Mesenteric fat pad (tissue), 1 donor: ENCODE measurements at regions not wholly inside any gene's neighbourhood (a gene's known extent, or its start where the extent isn't known, plus 50 kb on each side); places are given as distances from the start of the nearest gene placed in this dataset.

ENCODE experiments used
- DNase-seq: peaks from one replicate; pipeline ENCODE4 v3.0.0-alpha.2; 2020; ENCODE audit warnings: low spot score
- donor health status: DM: yes; HTN: yes; CAD: no.

DNA sequence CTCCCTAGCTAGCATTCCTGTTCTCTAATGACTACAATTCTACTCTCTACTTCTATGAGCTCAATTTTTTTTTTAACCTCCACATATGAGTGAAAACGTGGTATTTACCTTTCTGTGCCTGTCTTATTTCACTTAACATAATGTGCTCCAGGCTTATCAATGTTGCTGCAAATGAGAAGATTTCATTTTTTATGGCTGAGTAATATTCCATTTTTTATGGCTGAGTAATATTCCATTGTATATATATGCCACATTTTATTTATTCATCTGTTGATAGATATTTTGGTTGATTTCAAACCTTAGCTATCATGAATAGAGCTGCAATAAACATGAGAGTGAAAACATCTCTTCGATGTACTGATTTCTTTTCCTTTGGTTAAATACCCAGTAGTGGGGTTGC lies 159.6 kb upstream of the TPK1 start:
- DNase-seq = no peak

- DNase-seq = no peak
Observed at GRCh38 chr7:144991041-144991440, 155.2 kb upstream of the TPK1 start.

GRCh38 chr7:144987686-144988085 lies 151.8 kb upstream of the TPK1 start:
- DNase-seq = no peak

DNA sequence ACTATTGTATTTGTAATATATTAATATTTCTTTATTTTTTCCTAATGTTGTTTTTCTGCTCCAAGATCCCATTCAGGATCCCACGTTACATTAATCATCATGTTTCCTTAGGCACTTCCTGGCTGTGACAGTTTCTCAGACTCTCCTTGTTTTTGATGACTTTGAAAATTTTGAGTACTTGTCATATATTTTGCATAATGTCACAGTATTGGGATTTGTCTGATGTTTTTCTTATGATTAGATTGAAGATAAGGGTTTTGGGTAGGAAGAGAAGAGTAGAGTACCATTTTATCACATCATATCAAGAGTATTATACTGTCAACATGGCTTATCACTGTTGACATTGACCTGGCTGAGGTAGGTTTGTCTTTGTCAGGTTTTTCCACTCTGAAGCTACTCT lies 146.3 kb upstream of the TPK1 start:
- no peak for DNase-seq

DNA sequence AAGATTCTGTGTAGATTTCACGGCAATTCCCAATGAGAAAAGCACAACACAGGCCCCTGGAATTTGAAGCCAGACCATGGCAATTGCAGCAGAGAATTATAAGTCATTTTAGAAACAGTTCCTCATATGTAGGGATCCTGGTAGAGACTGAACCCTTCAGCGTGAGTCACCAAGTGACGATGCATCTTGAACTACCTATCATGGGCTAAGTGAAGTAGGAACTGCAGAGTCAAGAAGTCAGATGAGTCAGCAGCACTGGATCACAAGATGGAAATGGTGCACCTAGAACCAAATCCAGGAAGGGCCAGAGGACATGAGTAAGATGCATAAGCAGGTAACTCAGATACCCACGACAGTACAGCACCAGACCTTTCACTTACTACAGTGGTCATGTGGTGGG lies 140.0 kb upstream of the TPK1 start:
- no peak for DNase-seq

GRCh38 chr7:144969787-144970186 lies 133.9 kb upstream of the TPK1 start:
- DNase-seq = no peak

GRCh38 chr7:144960763-144961162 lies 124.9 kb upstream of the TPK1 start:
- DNase-seq = no peak

- DNase-seq = no peak
Observed at GRCh38 chr7:144957998-144958397, 122.1 kb upstream of the TPK1 start.

DNA sequence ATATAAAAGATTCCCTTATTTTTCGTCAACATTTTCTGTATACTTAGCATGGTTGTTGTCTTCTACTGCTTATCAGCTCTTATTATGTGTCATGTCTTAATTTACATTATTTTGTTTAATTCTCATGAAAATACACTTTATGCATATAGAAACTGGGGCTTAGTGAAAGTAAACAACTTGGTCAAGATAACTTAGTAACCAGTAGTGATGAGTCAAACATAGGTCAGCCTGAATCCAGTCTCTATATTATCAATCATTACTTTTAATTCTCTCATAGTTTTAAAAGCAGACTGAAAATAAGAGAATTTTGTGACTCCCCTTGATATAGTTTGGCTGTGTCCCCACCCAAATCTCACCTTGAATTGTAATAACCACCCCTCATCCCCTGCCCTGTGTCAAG lies 119.6 kb upstream of the TPK1 start:
- no peak for DNase-seq

GRCh38 chr7:144941127-144941526 lies 105.3 kb upstream of the TPK1 start:
- DNase-seq = no peak

GRCh38 chr7:144937199-144937598 lies 101.3 kb upstream of the TPK1 start:
- no peak for DNase-seq

- DNase-seq = no peak
Observed at GRCh38 chr7:144936314-144936713, 100.5 kb upstream of the TPK1 start.

- DNase-seq = no peak
Observed at GRCh38 chr7:144910411-144910810, 74.6 kb upstream of the TPK1 start.

DNA sequence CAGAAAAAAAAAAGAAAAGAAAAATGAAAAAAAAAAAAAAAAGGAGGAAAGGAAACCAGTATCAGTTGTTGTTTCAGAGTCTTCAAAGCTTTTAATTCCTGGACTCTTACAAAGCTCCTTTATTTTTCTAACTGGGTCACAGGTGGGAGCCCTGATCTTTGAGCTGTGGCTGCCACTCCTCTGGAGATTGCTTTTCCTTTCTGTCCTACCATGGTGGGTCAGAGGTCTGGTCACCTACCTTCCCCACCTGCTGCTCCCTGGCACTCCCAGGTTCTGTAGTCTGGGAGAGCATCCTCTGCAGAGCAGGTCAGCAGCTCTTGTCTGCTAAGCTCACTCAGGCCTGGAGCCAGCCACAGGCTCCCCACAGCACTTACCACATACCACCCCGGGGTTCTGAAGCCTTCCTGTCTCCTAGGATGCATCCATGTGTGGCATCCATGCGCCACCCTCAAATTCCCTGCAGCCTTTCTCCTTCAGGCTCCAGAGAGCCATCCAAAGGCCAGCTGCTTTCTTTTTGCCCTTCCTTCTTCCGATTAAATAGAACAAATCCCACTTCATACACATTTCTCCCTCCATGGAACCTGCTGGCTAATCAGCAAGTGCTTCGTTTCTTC lies 73.2 kb upstream of the TPK1 start:
- DNase-seq = no peak

DNA sequence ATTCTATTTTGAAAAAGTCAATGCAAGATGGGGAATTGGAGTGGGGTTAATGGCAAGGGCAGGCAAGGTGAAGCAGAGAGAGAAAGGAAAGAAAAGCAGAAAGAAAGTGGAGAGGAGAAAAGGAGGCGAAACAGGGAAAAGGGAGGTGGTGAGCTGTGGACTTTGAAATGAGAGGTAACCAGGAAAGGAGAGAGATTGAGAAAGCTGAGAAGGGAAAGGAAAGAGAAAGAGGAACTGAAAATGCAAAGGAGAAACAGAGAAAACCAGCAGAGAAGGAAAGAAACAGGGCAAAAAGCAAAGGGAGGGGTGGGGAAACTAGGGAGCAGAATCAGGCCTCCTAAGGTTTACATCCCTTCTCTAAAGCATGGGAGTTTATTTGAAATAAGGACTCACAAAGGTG lies 72.5 kb upstream of the TPK1 start:
- no peak for DNase-seq

- no peak for DNase-seq
Observed at GRCh38 chr7:144907577-144907976, 71.7 kb upstream of the TPK1 start.

DNA sequence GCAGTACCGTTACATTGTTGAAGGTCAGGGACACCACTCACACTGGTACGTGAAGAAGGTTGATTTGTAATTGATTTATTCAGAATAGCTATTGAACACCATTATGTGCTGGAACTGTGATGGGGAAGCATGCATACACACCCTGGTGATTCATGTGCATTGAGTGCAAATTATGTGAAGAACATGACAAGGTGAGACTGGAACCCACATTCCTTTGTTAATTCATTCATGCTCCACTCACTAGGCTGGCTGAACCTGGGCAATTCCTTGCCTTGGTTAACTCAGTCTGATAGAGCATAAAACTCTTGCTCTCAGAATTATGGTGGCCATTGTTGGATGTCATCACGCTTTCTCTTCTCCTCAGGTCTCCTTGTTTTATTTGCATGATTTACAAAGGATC lies 67.3 kb upstream of the TPK1 start:
- DNase-seq = no peak

- no peak for DNase-seq
Observed at GRCh38 chr7:144892761-144893160, 56.9 kb upstream of the TPK1 start.
